GM12873 (cell line): ENCODE measurements at regions not wholly inside any gene's neighbourhood (a gene's known extent, or its start where the extent isn't known, plus 50 kb on each side); places are given as distances from the start of the nearest gene placed in this dataset.

Experiments used
- TF ChIP-seq, protein P1 (sequence below): IDR thresholded peaks from 2 replicates; pipeline ENCODE4 v1.5.1; 2012; ENCODE audit warnings: low read depth, mild to moderate bottlenecking, moderate library complexity, low read length, control low read depth; ENCODE audit not compliant: insufficient read depth; ENCODE audit errors: missing control alignments

DNA sequence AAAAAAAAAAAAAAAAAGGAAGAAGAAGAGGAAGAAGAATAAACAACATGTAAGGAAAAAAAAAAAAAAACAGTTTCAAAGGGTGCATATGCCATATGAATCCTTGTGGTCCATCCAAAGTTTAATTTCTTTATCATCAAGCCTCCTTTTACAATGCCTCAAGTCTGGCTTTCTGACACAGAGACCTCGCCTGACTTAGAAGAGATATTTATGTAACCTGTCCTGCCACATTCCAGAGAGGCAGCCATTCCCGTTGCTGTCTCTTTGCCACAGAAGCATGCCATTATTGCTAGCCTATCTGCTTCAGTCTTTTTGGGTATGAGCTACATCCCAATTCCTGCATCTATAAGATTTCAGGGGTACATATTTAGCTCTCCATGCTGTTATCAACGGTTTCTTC, 596.7 kb upstream of the ATP2B1 start:
- TF ChIP-seq, protein P1, sequence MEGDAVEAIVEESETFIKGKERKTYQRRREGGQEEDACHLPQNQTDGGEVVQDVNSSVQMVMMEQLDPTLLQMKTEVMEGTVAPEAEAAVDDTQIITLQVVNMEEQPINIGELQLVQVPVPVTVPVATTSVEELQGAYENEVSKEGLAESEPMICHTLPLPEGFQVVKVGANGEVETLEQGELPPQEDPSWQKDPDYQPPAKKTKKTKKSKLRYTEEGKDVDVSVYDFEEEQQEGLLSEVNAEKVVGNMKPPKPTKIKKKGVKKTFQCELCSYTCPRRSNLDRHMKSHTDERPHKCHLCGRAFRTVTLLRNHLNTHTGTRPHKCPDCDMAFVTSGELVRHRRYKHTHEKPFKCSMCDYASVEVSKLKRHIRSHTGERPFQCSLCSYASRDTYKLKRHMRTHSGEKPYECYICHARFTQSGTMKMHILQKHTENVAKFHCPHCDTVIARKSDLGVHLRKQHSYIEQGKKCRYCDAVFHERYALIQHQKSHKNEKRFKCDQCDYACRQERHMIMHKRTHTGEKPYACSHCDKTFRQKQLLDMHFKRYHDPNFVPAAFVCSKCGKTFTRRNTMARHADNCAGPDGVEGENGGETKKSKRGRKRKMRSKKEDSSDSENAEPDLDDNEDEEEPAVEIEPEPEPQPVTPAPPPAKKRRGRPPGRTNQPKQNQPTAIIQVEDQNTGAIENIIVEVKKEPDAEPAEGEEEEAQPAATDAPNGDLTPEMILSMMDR, result no peak

DNA sequence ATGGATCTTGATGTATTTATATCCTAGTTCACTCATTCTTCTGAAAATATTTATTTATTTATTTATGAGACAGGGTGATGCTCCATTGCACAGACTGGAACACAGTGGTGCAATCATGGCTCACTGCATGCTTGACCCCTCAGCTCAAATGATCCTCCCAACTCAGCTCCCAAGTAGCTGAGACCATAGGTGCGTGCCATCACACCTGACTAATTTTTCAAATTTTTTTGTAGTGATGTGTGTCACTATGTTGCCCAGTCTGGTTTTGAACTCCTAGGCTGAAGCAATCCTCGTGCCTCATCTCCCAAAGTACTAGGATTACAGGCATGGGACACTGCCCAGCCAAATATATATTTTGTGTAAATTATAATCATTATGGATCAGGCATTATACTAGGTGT, 595.6 kb upstream of the ATP2B1 start:
- TF ChIP-seq, protein P1, result no peak

DNA sequence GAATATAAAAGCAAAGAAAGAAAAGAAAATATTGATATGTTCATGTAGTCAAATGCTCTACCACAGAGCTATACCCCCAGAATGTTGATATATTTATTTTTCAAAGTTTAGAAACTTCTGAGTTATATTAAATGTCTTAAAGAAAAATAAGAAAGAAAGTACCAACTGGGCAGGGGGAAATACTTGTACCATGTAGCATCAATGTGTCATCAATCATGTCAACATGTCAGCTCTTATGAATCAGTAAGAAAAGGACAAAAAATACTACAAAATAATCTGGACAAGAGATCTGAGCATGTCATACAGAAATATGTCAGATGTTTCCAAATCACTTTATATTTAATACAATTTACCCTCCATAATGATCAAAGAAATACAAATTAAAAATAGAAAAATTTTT, 595.1 kb upstream of the ATP2B1 start:
- TF ChIP-seq, protein P1, result no peak

DNA sequence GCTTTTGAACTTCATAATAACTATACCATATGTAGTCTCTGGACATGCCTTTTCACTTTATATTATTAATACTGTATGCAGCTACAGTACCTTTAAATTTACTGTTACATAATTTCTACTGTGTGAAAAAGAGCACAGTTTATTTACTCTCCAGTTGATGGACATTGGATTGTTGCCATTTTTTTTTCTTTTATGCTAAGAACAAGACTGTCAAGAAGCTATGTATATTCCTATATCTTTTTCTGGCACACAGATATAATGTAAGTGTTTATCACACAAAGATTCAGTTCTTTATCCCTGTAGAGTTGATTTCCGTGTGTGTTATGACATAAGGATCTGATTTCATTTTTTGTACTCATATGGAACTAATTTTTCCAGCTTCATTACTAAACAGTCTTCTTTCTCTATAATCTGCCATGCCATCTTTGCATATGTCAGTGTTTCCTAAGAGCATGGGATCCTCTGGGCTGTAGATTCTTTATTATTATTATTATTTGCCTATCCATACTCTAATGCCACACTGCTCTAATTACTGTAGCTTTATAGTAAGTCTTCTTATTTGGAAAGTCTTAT, 593.0 kb upstream of the ATP2B1 start:
- TF ChIP-seq, protein P1, result no peak

DNA sequence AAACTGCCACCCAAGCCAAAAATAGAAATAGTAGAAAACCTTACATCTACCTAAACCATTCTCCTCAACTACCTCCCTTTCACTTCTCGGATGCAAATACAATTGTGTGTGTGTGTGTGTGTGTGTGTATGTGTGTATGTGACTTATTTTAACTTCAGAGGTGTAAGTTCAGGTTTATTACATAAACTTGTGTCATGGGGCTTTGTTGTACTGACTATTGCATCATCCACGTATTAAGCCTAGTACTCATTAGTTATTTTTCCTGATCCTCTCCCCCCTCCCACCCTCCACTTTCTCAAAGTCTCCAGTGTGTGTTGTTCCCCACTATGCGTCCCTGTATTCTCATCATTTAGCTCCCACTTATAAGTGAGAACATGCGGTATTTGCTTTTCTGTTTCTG, 592.5 kb upstream of the ATP2B1 start:
- TF ChIP-seq, protein P1, result no peak

DNA sequence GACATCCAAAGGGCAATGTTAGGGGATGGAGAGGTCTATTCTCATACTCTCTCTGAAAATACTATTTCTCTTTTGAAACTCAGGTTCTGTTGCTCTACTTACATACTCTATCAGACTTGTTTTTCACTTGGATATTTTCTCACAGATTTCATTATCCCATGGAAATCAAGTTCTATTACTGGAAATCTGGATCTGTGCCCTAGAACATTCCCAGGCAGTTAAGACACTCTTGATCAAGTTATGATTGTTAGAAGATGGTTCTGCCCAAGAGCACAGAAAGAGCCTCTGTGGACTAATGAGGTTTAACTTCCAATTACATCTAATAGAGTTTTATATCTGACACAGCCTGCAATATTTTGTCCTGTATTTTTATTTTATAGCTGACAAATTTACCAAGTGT, 591.0 kb upstream of the ATP2B1 start:
- TF ChIP-seq, protein P1, result no peak

DNA sequence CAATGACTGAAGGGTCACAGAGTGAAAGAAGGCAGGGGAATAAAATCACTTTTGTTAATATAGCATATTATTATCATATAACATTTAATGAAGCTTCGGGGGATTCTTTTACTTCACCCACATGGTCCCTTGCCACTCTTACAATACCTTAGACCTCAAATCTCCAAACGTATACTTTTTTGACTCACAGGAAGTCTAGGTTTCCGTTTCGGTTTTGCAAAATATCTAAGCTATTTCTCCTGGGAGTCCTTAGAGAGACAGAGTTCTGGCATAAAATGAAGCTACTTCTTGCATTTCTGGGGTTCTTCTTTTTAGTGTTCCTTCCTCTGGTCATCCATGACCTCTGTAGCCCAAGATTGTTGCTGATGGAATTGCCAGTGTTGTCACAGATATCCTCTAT, 590.5 kb upstream of the ATP2B1 start:
- TF ChIP-seq, protein P1, result no peak
